B cell (primary cell): ENCODE measurements at regions not wholly inside any gene's neighbourhood (a gene's known extent, or its start where the extent isn't known, plus 50 kb on each side); places are given as distances from the start of the nearest gene placed in this dataset.

Experiments used
- ATAC-seq: fragments of 200-7000 bp; cut with Tn5 transposase; one replicate; pipeline ENCODE4 v1.10.0; 2021; ENCODE audit warnings: low read depth, mild to moderate bottlenecking, moderate number of reproducible peaks, moderate library complexity
- CTCF ChIA-PET: fragments of 350-600 bp; sonication (Branson Sonifier 250); formaldehyde crosslinking; loops from one replicate; lab custom pipeline; 2021; ENCODE audit warnings: antibody characterized with exemption, inconsistent platforms; lab: Charles Lee
- POLR2A ChIA-PET: fragments of 350-600 bp; sonication (Branson Sonifier 250); formaldehyde crosslinking; loops from one replicate; lab custom pipeline; 2021; ENCODE audit warnings: antibody characterized with exemption; lab: Charles Lee
- DNase-seq: peaks from one replicate; pipeline ENCODE4 v3.0.0; 2013
- H2AFZ ChIP-seq: 2 replicates; pipeline ENCODE4 v1.6.1; 2012; ENCODE audit warnings: mild to moderate bottlenecking, low read depth, low read length; ENCODE audit not compliant: insufficient read depth, poor library complexity, severe bottlenecking
- H3K27ac ChIP-seq, 2 donors: 1 replicate in 1 of 2; 2 replicates in 1 of 2; pipeline ENCODE4 v1.5.1; 2012 to 2013; ENCODE audit warnings: low read length in 2 of 2, mild to moderate bottlenecking in 2 of 2, moderate library complexity in 1 of 2
- H3K27me3 ChIP-seq, 4 experiments: fragments of 200-600 bp in 1 of 4; sonication (generic) in 1 of 4; replicated peaks in 1 of 4; 1 replicate in 2 of 4; 2 replicates in 2 of 4; pipeline versions ENCODE4 v1.6.1 to v1.7.0; 2013 to 2016; ENCODE audit warnings: low read length in 3 of 4, mild to moderate bottlenecking in 2 of 4, mixed read lengths in 1 of 4, moderate library complexity in 1 of 4; ENCODE audit not compliant: insufficient read depth in 4 of 4, control insufficient read depth in 3 of 4; ENCODE audit errors: control extremely low read depth in 1 of 4
- H3K36me3 ChIP-seq, 2 experiments: replicated peaks in 1 of 2; 1 replicate in 1 of 2; 2 replicates in 1 of 2; pipeline versions ENCODE4 v1.6.1 to v1.7.1; 2013; ENCODE audit warnings: low read length in 1 of 2; ENCODE audit not compliant: insufficient read depth in 2 of 2, control insufficient read depth in 1 of 2; ENCODE audit errors: control extremely low read depth in 1 of 2, extremely low read depth in 1 of 2
- H3K4me1 ChIP-seq, 2 donors: fragments of 200-600 bp in 1 of 2; sonication (generic) in 1 of 2; 1 replicate in 1 of 2; 2 replicates in 1 of 2; pipeline versions ENCODE4 v1.5.1 to v1.6.1; 2013 to 2017; ENCODE audit warnings: low read length in 2 of 2; ENCODE audit not compliant: control insufficient read depth in 2 of 2, insufficient read depth in 2 of 2
- H3K4me2 ChIP-seq: replicated peaks from 2 replicates; pipeline ENCODE3; 2012; ENCODE audit warnings: mild to moderate bottlenecking, low read depth, low read length; ENCODE audit not compliant: poor library complexity, severe bottlenecking
- H3K4me3 ChIP-seq, 5 experiments: fragments of 200-600 bp in 1 of 5; sonication (generic) in 1 of 5; 1 replicate in 3 of 5; 2 replicates in 2 of 5; pipeline versions ENCODE4 v1.5.1 to v1.7.0; 2011 to 2016; ENCODE audit warnings: low read length in 4 of 5, mild to moderate bottlenecking in 4 of 5, low read depth in 2 of 5, control low read depth in 1 of 5, moderate library complexity in 1 of 5; ENCODE audit not compliant: insufficient read depth in 1 of 5; ENCODE audit errors: control extremely low read depth in 1 of 5, extremely low read depth in 1 of 5
- H3K79me2 ChIP-seq: fragments of 200-600 bp; sonication (generic); one replicate; pipeline ENCODE4 v1.6.0; 2016; ENCODE audit warnings: low read length; ENCODE audit not compliant: control insufficient read depth, insufficient read depth
- H3K9ac ChIP-seq: fragments of 200-600 bp; sonication (generic); 2 replicates; pipeline ENCODE4 v1.6.1; 2017; ENCODE audit warnings: mild to moderate bottlenecking, low read length, moderate library complexity
- H3K9me3 ChIP-seq, 3 donors: one replicate each; pipeline versions ENCODE4 v1.6.1 to v1.7.1; 2013; ENCODE audit warnings: low read length in 2 of 3; ENCODE audit not compliant: control insufficient read depth in 2 of 3, insufficient read depth in 1 of 3; ENCODE audit errors: control extremely low read depth in 1 of 3
- H4K20me1 ChIP-seq: 2 replicates; pipeline ENCODE4 v1.6.0; 2012; ENCODE audit warnings: mild to moderate bottlenecking, low read length; ENCODE audit not compliant: insufficient read depth, control insufficient read depth, poor library complexity, severe bottlenecking
- H3K27ac Mint-ChIP-seq: one replicate; pipeline ENCODE4 v1.8.0; 2021; ENCODE audit warnings: mixed read lengths
- H3K27me3 Mint-ChIP-seq: one replicate; pipeline ENCODE4 v1.8.0; 2021; ENCODE audit warnings: mixed read lengths
- H3K4me1 Mint-ChIP-seq: one replicate; pipeline ENCODE4 v1.8.0; 2021; ENCODE audit warnings: mixed read lengths
- H3K4me3 Mint-ChIP-seq: one replicate; pipeline ENCODE4 v1.8.0; 2021; ENCODE audit warnings: mixed read lengths
- H3K9me3 Mint-ChIP-seq: one replicate; pipeline ENCODE4 v1.8.0; 2022; ENCODE audit warnings: mixed read lengths; ENCODE audit not compliant: insufficient read depth
- CTCF ChIP-seq: fragments of 200-600 bp; IDR thresholded peaks from one replicate; pipeline ENCODE4 v1.8.0; 2022; ENCODE audit warnings: antibody characterized with exemption, mild to moderate bottlenecking
- EZH2 ChIP-seq: IDR thresholded peaks from 2 replicates; pipeline ENCODE4 v1.6.1; 2012; ENCODE audit warnings: borderline replicate concordance, low read depth, mild to moderate bottlenecking, moderate library complexity, low read length; ENCODE audit not compliant: insufficient read depth, poor library complexity, severe bottlenecking
- WGBS: methylation state at CpG from one replicate; pipeline ENCODE4 v1.1.5; 2013; ENCODE audit warnings: missing lambda C conversion rate; ENCODE audit not compliant: insufficient coverage; 5-methylcytosine and 5-hydroxymethylcytosine counted together
- intact Hi-C: fragments of 100-400 bp; cut with micrococcal nuclease; formaldehyde crosslinking; loops from one replicate; pipeline ENCODE4 v1.10.0; 2022

- H3K4me1 Mint-ChIP-seq, result no peaks in the 10 kb centered on the region
Observed at GRCh38 chr3:63766261-63766660, 52.8 kb upstream of the C3orf49 start.

GRCh38 chr3:63768386-63768785 is 50.7 kb upstream of the C3orf49 start:
- peaks cover 2% of the 10 kb centered on the region for H3K9me3 Mint-ChIP-seq

More at GRCh38 chr3:63766261-63766660, 52.8 kb upstream of the C3orf49 start:
- no peak for DNase-seq
- Histone ChIP-seq H4K20me1 (no peaks in the 10 kb centered on the region), H3K4me1 (no peaks in the 10 kb centered on the region), H3K4me3 (no peak overlapping the region), H2AFZ (no peak overlapping the region), H3K9ac (no peak overlapping the region), H3K9me3 (no peaks in the 10 kb centered on the region), H3K27me3 (no peaks in the 10 kb centered on the region), H3K27ac (no peak overlapping the region), H3K4me2 (no peak overlapping the region), H3K36me3 (no peaks in the 10 kb centered on the region), H3K79me2 (no peaks in the 10 kb centered on the region)
- TF ChIP-seq CTCF (no peak), EZH2 (no peak)
- WGBS, result no CpG with 5 or more reads among the region's 5 CpGs
- POLR2A ChIA-PET, result no interaction called here
- H3K9me3 Mint-ChIP-seq, result peaks cover 2% of the 10 kb centered on the region
- H3K27me3 Mint-ChIP-seq, result no peaks in the 10 kb centered on the region
- no peak overlapping the region for H3K4me3 Mint-ChIP-seq
- intact Hi-C loops, result no loop called here
- H3K27ac Mint-ChIP-seq, result no peak overlapping the region
- no peak for ATAC-seq
- CTCF ChIA-PET, result no interaction called here

More at GRCh38 chr3:63768386-63768785, 50.7 kb upstream of the C3orf49 start:
- intact Hi-C loops, result no loop called here
- whole genome bisulfite sequencing, result no CpG with 5 or more reads among the region's 3 CpGs
- TF ChIP-seq CTCF (no peak), EZH2 (no peak)
- no peak for DNase-seq
- no peak overlapping the region for H3K9ac ChIP-seq
- H2AFZ ChIP-seq, result no peak overlapping the region
- Mint-ChIP-seq H3K27ac (no peak overlapping the region), H3K27me3 (no peaks in the 10 kb centered on the region), H3K4me3 (no peak overlapping the region), H3K4me1 (no peaks in the 10 kb centered on the region)
- H3K36me3 ChIP-seq, result no peaks in the 10 kb centered on the region
- no peak for ATAC-seq
- no peak overlapping the region for H3K4me2 ChIP-seq
- ChIA-PET POLR2A (no interaction called here), CTCF (no interaction called here)
- no peaks in the 10 kb centered on the region for H3K27me3 ChIP-seq
- no peak overlapping the region for H3K4me3 ChIP-seq
- no peaks in the 10 kb centered on the region for H3K79me2 ChIP-seq
- no peaks in the 10 kb centered on the region for H3K4me1 ChIP-seq
- H4K20me1 ChIP-seq, result no peaks in the 10 kb centered on the region
- no peak overlapping the region for H3K27ac ChIP-seq
- H3K9me3 ChIP-seq, result no peaks in the 10 kb centered on the region
